ENCODE measurements at regions not wholly inside any gene's neighbourhood (a gene's known extent, or its start where the extent isn't known, plus 50 kb on each side); places are given as distances from the start of the nearest gene placed in this dataset.
"Not testable (repeated sequence)": the region's sequence is repeated elsewhere in the genome, so short reads cannot be mapped to it uniquely, and the experiment has no call there.

DNA sequence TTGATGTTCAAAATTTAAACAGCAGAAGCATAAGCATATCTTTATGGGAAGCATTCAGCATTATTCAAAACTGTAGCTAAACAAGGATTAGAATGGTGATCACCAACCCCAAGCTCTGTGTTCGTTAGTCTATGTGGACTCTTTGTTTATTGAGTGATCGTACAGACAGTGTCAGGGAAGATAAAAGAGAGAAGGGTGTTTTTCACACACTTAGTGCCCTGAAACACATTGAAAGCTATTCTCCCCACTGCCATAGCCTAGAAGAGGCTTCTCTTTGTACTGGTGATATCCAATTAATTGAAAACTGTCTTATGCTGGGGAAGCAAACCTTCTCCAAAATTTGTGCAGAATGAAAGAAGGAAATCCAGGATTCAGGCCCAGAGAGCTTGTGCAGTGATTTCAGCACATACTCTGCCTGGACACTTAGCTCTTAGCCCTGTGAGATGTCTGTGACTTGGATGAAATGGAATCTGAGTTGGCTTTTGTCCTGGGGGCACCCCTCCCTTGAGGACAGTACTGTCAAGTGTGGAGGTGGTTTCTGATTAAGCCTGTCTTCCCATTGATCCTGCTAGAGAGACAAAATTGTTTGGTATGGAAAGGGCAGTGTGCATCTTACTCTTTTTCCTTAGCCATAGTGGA, 125.7 kb upstream of the MTHFD1L start:
- no peak for DNase-seq

DNA sequence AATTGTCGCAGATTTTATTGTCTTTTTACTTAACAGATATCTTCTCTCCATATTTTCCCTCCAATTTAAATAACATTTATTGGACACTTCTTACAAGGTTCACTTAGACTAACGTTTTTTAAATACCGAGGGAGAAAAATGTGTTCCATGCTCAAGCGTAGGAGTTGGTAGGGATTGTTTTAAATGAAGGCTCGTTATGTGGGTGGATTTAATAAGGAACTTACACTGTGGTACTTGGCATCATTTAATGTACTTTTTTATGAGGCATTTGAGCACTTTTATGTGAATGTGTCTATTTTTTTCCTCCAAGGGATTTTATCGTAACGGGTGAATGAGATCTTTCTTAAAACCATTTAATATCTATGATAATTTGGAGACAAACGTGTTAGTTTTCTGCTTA, 125.0 kb upstream of the MTHFD1L start:
- no peak for DNase-seq

- no peak for DNase-seq
Measured at GRCh38 chr6:150741633-150742200, 123.8 kb upstream of the MTHFD1L start.

GRCh38 chr6:150744522-150745260, 120.8 kb upstream of the MTHFD1L start:
- DNase-seq, result no peak

GRCh38 chr6:150745896-150746295, 119.6 kb upstream of the MTHFD1L start:
- no peak for DNase-seq

GRCh38 chr6:150747155-150747554, 118.3 kb upstream of the MTHFD1L start:
- no peak for DNase-seq

DNA sequence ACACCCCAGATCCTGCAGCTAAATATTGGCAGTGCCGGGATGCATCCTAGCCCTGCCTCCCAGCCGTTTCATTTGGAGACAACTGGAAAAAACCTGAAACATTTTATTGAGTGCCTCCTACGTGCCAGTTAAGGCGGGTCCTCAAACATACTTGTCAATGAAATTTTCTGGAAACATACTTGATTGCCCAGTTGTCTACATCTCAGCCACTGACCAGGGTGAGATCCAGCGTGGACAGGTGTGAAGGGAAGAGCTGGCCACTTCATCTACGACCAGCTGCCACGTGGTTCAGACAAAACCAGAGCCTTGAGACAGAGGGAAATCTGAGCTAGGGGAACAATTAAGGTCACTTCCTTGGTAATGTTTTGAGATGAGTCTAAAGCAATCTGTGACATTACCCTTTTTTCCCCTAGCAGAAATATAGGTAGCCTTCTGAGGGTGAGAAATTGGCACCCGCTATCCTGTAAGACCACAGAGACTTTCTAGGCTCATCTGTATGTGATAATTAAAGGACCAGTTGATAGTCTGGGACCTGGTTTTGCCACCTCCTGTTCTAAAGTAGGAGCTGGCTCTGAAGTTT, 116.3 kb upstream of the MTHFD1L start:
- no peak for DNase-seq

DNA sequence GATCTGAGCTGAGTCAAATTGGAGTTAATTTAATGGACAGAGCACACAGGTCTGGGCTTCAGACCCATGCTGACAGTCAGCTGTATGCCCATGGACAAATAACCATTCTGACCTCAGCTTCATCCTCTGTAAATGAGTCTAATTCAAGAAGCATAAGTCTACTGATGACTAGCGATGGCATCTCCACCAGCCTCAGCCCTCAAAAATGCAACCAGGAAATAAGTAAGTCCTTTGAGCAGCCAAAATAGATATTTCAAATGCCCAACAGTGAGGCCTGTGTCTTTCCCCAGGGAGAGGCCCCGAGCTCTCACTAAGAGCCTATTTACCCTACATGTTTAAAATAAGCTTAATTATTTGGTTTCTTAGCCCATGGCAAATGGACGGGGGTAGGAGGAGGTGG, 114.2 kb upstream of the MTHFD1L start:
- peak; percentile 63 for DNase-seq

- DNase-seq, result no peak
Measured at GRCh38 chr6:150752409-150752808, 113.1 kb upstream of the MTHFD1L start.

DNA sequence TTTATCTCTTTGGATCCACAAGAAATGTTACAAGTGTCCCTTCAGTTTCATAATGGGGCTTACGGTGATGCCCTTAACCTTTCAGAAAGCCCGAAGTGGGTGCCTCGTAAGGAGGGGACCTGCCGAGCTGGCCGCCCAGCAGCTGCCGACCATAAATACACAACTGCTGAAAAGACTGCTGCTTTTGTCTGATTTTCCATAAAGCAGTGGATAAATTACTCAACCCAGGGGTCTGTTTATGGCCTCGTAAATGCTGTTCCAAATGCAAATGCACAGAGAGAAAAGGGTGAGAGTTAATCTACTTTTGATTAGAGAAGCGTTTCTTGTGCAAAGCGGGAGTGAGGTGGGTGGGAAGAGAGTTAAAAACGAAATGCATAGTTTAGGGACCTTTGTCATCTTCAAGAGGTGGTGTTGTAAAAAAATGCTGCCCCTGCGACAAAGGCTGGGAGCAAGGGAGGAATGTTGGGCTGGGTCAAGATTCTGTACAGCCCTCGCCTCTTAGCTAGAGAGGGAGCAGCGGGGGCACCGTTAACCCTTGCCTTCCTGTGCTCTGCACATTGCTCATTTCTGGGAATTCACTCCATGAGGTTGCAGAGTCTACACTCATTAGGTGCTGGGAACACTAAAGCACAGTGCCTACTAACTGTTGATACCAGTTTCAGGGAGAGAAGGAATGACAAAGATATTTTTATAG, 112.0 kb upstream of the MTHFD1L start:
- DNase-seq, result no peak

- DNase-seq, result no peak
Measured at GRCh38 chr6:150755042-150755441, 110.5 kb upstream of the MTHFD1L start.

DNA sequence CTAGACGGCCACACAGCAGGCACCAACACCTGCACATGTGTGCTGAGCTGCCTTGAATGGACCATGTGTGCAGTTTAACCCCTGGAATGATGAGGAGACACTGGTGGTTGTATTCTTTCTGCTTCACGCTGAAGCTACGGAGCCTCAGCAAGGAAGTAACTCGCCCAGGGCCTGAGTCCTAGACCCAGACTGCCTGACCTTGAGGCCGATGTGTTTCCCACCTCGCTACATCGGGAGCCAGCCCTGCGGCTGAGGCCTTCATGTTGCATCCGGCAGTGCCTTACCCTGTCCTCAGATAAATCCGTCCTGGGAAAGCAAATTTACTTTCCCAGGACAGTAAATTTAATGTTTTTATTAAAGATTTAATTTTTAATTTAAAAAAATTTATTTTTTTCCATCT, 110.0 kb upstream of the MTHFD1L start:
- DNase-seq, result no peak

DNA sequence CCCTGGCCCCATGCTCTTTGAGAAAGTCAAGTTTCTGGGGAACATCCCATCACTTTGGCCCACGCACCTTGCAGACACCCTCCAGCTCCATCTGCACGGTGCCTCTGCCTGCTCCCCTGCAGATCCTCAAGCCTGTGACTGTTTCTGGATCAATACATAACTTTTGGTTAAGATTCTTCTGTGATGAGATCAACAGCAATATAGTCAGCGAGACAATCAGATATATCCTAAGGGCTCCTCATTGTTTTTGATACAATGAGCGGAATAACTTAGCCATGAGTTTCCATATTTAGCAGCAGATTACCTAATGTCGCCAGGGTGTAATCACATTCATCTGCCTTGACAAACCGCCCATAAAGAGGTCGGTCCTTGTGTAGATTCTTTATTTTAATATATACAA, 109.3 kb upstream of the MTHFD1L start:
- DNase-seq, result peak; percentile 63

DNA sequence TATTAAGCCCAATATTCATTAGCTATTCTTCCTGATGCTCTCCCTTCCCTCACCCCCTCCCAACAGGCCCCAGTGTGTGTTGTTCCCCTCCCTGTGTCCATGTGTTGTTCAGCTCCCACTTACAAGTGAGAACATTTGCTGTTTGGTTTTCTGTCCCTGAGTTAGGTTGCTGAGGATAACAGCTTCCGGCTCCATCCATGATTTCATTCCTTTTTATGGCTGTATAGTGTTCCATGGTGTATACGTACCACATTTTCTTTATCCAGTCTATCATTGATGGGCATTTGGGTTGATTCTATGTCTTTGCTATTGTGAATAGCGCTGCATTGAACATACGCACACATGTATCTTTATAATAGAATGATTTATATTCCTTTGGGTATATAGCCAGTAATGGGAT, 107.7 kb upstream of the MTHFD1L start:
- DNase-seq, result not testable (repeated sequence)

- DNase-seq, result no peak
Measured at GRCh38 chr6:150759483-150759882, 106.0 kb upstream of the MTHFD1L start.

DNA sequence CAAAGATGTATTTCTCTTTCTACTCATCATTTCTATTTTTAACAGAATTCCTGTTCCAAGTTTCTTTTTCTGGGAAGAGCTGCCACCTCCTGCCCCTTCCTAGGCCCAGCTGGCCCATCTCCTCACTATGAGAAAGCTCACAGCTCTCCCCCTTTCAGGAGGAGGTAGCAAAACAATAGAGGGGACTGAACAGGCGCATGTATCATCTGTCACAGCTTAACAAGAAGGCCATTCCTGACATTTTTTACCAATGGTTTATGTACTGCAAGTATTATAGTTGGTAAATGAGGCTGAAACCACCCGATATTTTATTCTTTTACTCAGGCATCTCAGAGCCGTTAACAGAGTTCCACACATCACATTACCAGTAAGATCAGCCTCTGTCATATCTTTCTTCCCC, 103.7 kb upstream of the MTHFD1L start:
- no peak for DNase-seq

GRCh38 chr6:150764334-150765066, 101.0 kb upstream of the MTHFD1L start:
- DNase-seq, result no peak

DNA sequence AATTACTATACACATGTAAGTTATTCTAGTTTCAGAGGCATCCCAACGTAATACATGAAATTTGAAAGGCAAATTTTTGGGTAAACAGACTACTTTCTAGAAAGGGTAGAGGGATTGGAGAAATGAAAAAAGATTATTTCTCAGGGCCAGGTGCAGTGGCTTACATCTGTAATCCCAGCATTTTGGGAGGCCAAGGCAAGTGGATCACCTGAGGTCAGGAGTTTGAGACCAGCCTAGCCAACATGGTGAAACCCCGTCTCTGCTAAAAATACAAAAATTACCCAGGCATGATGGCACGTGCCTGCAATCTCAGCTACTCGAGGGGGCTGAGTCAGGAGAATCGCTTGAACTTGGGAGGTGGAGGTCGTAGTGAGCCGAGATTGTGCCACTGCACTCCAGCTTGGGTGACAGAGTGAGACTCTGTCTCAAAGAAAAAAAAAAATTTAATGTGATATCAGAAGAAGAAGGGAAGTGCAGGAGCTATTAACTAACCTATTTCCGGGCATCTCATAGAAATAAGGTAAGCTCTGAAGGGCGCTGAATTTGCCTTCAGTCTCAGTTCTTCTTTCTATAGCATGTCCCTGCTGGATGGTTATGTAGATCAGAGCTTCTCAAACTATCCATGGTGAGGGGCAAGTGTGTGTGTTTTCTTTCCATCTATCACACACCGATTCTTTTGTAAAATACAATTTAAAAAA, 100.3 kb upstream of the MTHFD1L start:
- DNase-seq, result no peak

DNA sequence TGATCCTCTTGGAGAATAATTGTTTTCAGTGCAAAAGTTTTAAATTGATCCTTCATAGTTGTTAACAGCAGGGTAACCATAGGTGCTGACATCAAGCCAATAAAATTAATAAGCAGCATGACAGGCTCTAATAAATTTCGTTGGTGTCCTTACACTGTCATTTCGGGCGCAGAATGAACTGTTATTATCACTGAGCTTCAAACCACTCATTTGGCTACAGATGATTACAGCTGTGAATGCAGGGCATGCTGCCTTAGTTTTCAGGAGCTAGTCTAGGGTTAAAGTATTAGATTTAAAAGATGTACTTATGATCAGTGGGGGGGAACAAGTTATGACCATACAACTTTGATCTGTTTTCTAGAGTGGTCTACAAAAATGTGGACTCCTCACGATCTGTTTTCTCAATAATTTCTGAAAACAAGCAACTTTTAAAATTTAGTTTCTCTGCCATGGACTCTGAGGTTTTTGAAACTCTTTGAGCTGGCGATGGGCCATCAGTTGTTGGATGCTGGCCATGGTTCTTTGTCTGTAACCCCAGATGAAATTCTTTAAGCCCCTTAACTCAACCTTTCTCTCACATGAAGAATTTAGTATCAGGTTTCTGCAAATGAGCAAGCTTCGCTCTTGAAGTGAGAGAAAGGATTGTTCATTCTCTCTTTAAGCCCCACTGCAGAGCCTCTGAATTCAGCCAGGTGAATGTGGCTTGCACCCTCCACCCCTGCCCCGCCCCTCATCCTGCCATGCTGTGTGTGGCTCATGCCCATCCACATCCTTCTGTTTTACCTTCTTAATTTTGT, 99.1 kb upstream of the MTHFD1L start:
- DNase-seq, result peak; percentile 41

GRCh38 chr6:150767161-150767560, 98.3 kb upstream of the MTHFD1L start:
- no peak for DNase-seq

GRCh38 chr6:150767571-150768018, 97.9 kb upstream of the MTHFD1L start:
- DNase-seq, result peak; percentile 34
